ENCODE measurements at regions not wholly inside any gene's neighbourhood (a gene's known extent, or its start where the extent isn't known, plus 50 kb on each side); places are given as distances from the start of the nearest gene placed in this dataset.

- H3K4me2 ChIP-seq (ENCODE audit: control insufficient read depth, extremely low read depth, insufficient read depth, low read depth, low read length), result no peak overlapping the region
- H3K9ac ChIP-seq (ENCODE audit: control insufficient read depth, extremely low read depth, insufficient read depth, low read length), result no peak overlapping the region
- no peak overlapping the region for H3K27ac ChIP-seq (ENCODE audit: control insufficient read depth, insufficient read depth, low read length)
- H3K36me3 ChIP-seq (ENCODE audit: control insufficient read depth in 2 of 2, extremely low read depth in 1 of 2, insufficient read depth in 2 of 2, low read length in 2 of 2), result no peaks in the 10 kb centered on the region
- H3K27me3 ChIP-seq (ENCODE audit: control insufficient read depth, extremely low read depth, insufficient read depth, low read length), result no peaks in the 10 kb centered on the region
- H4K20me1 ChIP-seq (ENCODE audit: control insufficient read depth, extremely low read depth, insufficient read depth, low read length), result no peaks in the 10 kb centered on the region
- no peak for FAIRE-seq
- H3K9me1 ChIP-seq (ENCODE audit: control insufficient read depth, extremely low read depth, insufficient read depth, low read length), result no peaks in the 10 kb centered on the region
- no peaks in the 10 kb centered on the region for H3K79me2 ChIP-seq (ENCODE audit: control insufficient read depth, insufficient read depth, low read length)
- dilution Hi-C loops (cut with MboI; ENCODE audit: extremely low pct_ligation_motif_present, low sequenced_read_pairs), result no loop called here
- no peak overlapping the region for H2AFZ ChIP-seq (ENCODE audit: control insufficient read depth, low read length)
- H3K4me3 ChIP-seq (ENCODE audit: control insufficient read depth in 2 of 3, extremely low read depth in 1 of 3, insufficient read depth in 2 of 3, low read depth in 1 of 3, low read length in 3 of 3), result no peak overlapping the region
- no peaks in the 10 kb centered on the region for H3K4me1 ChIP-seq (ENCODE audit: control insufficient read depth, extremely low read depth, insufficient read depth, low read length)
- no peak for DNase-seq (ENCODE audit: low read depth, low spot score)
- H3K9me3 ChIP-seq (ENCODE audit: control insufficient read depth, low read depth, low read length), result no peaks in the 10 kb centered on the region
- TF ChIP-seq CTCF (optimal IDR thresholded peaks at IDR 0.05 in 1 of 3, IDR thresholded peaks at IDR 0.05 in 1 of 3, conservative IDR thresholded peaks at IDR 0.05 in 1 of 3; ENCODE audit: extremely low read depth in 1 of 3, insufficient read depth in 2 of 3, low read length in 3 of 3) (no peak), EZH2 (IDR thresholded peaks at IDR 0.05; ENCODE audit: low read length) (no peak)
Observed at GRCh38 chr16:74146643-74147042, 150.0 kb upstream of the PSMD7 start.

DNA sequence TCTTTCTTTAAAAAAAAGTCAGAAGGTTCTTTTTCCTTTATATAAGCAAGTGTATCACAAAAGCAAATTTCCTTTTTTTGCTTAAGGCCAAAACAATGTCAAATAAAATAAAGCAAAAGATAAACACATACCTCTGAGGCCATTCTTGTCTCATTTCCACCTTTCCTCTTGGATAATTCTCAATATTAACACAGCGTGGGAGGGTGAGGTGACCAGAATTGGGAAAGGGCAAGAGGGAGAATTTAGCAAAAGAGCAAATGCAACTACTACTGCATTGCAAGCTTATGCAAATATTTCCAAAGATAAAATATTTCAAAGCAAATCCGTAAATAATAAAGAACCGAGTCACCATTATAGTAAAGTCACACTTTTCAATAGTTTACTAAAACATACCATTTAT is 153.4 kb upstream of the PSMD7 start:
- FAIRE-seq (no peak), DNase-seq (ENCODE audit: low read depth, low spot score) (no peak)
- no peak for TF ChIP-seq CTCF (optimal IDR thresholded peaks at IDR 0.05 in 1 of 3, IDR thresholded peaks at IDR 0.05 in 1 of 3, conservative IDR thresholded peaks at IDR 0.05 in 1 of 3; ENCODE audit: extremely low read depth in 1 of 3, insufficient read depth in 2 of 3, low read length in 3 of 3)
- TF ChIP-seq EZH2 (IDR thresholded peaks at IDR 0.05; ENCODE audit: low read length), result no peak
- Histone ChIP-seq H3K27me3 (ENCODE audit: control insufficient read depth, extremely low read depth, insufficient read depth, low read length) (no peaks in the 10 kb centered on the region), H3K4me1 (ENCODE audit: control insufficient read depth, extremely low read depth, insufficient read depth, low read length) (no peaks in the 10 kb centered on the region), H3K9ac (ENCODE audit: control insufficient read depth, extremely low read depth, insufficient read depth, low read length) (no peak overlapping the region), H2AFZ (ENCODE audit: control insufficient read depth, low read length) (no peak overlapping the region), H3K79me2 (ENCODE audit: control insufficient read depth, insufficient read depth, low read length) (no peaks in the 10 kb centered on the region), H3K27ac (ENCODE audit: control insufficient read depth, insufficient read depth, low read length) (no peak overlapping the region), H3K4me2 (ENCODE audit: control insufficient read depth, extremely low read depth, insufficient read depth, low read depth, low read length) (no peak overlapping the region), H3K36me3 (ENCODE audit: control insufficient read depth in 2 of 2, extremely low read depth in 1 of 2, insufficient read depth in 2 of 2, low read length in 2 of 2) (no peaks in the 10 kb centered on the region), H4K20me1 (ENCODE audit: control insufficient read depth, extremely low read depth, insufficient read depth, low read length) (no peaks in the 10 kb centered on the region), H3K9me3 (ENCODE audit: control insufficient read depth, low read depth, low read length) (no peaks in the 10 kb centered on the region), H3K9me1 (ENCODE audit: control insufficient read depth, extremely low read depth, insufficient read depth, low read length) (no peaks in the 10 kb centered on the region), H3K4me3 (ENCODE audit: control insufficient read depth in 2 of 3, extremely low read depth in 1 of 3, insufficient read depth in 2 of 3, low read depth in 1 of 3, low read length in 3 of 3) (no peak overlapping the region)
- dilution Hi-C loops (cut with MboI; ENCODE audit: extremely low pct_ligation_motif_present, low sequenced_read_pairs), result no loop called here

Measured in keratinocyte (primary cell).